C4-2B (cell line): ENCODE measurements at regions not wholly inside any gene's neighbourhood (a gene's known extent, or its start where the extent isn't known, plus 50 kb on each side); places are given as distances from the start of the nearest gene placed in this dataset.

Experiments
- ZFX ChIP-seq: fragments of 450-650 bp; IDR thresholded peaks from 2 replicates; pipeline ENCODE4 v1.6.1; 2017
- TF ChIP-seq, protein P1 (sequence below): fragments of 450-650 bp; conservative IDR thresholded peaks from 2 replicates; pipeline ENCODE4 v1.5.1; 2017; ENCODE audit warnings: mild to moderate bottlenecking

DNA sequence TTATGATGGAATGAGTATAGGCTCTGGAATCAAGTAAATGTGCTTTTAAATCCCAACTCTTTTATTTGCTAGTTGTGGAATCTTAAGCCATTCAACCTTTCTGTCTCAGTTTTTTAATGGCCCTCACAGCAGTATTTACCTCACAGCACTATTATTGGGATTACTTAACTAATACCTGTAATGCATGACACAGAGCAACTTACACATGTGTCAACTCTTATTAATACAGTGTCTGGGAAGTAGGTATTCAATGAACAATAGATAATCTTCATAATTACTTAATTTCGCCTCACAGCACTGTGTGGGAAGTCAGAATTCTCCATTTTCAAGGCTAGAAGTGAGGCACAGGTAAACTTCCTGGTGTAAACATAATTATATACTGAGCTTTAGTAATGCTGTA lies 149.7 kb upstream of the NUDT6 start:
- TF ChIP-seq, protein P1, sequence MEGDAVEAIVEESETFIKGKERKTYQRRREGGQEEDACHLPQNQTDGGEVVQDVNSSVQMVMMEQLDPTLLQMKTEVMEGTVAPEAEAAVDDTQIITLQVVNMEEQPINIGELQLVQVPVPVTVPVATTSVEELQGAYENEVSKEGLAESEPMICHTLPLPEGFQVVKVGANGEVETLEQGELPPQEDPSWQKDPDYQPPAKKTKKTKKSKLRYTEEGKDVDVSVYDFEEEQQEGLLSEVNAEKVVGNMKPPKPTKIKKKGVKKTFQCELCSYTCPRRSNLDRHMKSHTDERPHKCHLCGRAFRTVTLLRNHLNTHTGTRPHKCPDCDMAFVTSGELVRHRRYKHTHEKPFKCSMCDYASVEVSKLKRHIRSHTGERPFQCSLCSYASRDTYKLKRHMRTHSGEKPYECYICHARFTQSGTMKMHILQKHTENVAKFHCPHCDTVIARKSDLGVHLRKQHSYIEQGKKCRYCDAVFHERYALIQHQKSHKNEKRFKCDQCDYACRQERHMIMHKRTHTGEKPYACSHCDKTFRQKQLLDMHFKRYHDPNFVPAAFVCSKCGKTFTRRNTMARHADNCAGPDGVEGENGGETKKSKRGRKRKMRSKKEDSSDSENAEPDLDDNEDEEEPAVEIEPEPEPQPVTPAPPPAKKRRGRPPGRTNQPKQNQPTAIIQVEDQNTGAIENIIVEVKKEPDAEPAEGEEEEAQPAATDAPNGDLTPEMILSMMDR, result no peak
- TF ChIP-seq ZFX, result no peak
